GM23248 (cell line): ENCODE measurements at regions not wholly inside any gene's neighbourhood (a gene's known extent, or its start where the extent isn't known, plus 50 kb on each side); places are given as distances from the start of the nearest gene placed in this dataset.

Source experiments
- EZH2 ChIP-seq: fragments of 200-600 bp; sonication (generic); IDR thresholded peaks from 2 replicates; pipeline ENCODE4 v1.6.1; 2018; ENCODE audit warnings: antibody characterized with exemption, mild to moderate bottlenecking; ENCODE audit not compliant: insufficient read depth, poor library complexity, severe bottlenecking
- EZH2phosphoT487 ChIP-seq: fragments of 200-600 bp; sonication (generic); IDR thresholded peaks from 2 replicates; pipeline ENCODE4 v1.6.1; 2018; ENCODE audit warnings: antibody characterized with exemption, moderate library complexity, mild to moderate bottlenecking, low read depth; ENCODE audit not compliant: insufficient read depth

GRCh38 chr2:46818819-46819218, 96.8 kb downstream of the MCFD2 start:
- TF ChIP-seq EZH2: no peak
- no peak for TF ChIP-seq EZH2phosphoT487
